Neural crest cell (in vitro differentiated cells): ENCODE measurements at regions not wholly inside any gene's neighbourhood (a gene's known extent, or its start where the extent isn't known, plus 50 kb on each side); places are given as distances from the start of the nearest gene placed in this dataset.
A peak's percentile ranks its signal among the peaks of the same experiment; 100 is the strongest.

Source experiments
- DNase-seq: peaks from one replicate; pipeline ENCODE4 v3.0.0; 2021; ENCODE audit warnings: low read depth, mixed read lengths, low spot score
- H3K27ac Mint-ChIP-seq: one replicate; pipeline ENCODE4 v1.8.0; 2021; ENCODE audit warnings: mild to moderate bottlenecking, mixed read lengths; ENCODE audit not compliant: unreplicated experiment
- H3K27me3 Mint-ChIP-seq: 2 replicates; pipeline ENCODE4 v1.8.0; 2021; ENCODE audit warnings: low read depth, mild to moderate bottlenecking, mixed read lengths
- H3K36me3 Mint-ChIP-seq: 2 replicates; pipeline ENCODE4 v1.8.0; 2021; ENCODE audit warnings: low read depth, mild to moderate bottlenecking, mixed read lengths
- H3K4me1 Mint-ChIP-seq: 2 replicates; pipeline ENCODE4 v1.8.0; 2021; ENCODE audit warnings: mixed read lengths
- H3K4me3 Mint-ChIP-seq: one replicate; pipeline ENCODE4 v1.8.0; 2021; ENCODE audit warnings: mild to moderate bottlenecking, mixed read lengths
- H3K9me3 Mint-ChIP-seq: 2 replicates; pipeline ENCODE4 v1.8.0; 2021; ENCODE audit warnings: mixed read lengths
- CTCF ChIP-seq: fragments of 200-600 bp; sonication (generic); conservative IDR thresholded peaks from 2 replicates; pipeline ENCODE4 v1.5.0; 2021; ENCODE audit warnings: antibody characterized with exemption, mild to moderate bottlenecking

GRCh38 chr5:52531105-52531504, 256.6 kb upstream of the ITGA1 start:
- no peak for DNase-seq
- H3K4me3 Mint-ChIP-seq = no peak overlapping the region
- peaks cover 9% of the 10 kb centered on the region for H3K36me3 Mint-ChIP-seq
- H3K9me3 Mint-ChIP-seq = peaks cover 11% of the 10 kb centered on the region
- H3K4me1 Mint-ChIP-seq = no peaks in the 10 kb centered on the region
- TF ChIP-seq CTCF = no peak
- no peak overlapping the region for H3K27ac Mint-ChIP-seq
- H3K27me3 Mint-ChIP-seq = no peaks in the 10 kb centered on the region

- H3K4me3 Mint-ChIP-seq = no peak overlapping the region
- H3K9me3 Mint-ChIP-seq = peaks cover 5% of the 10 kb centered on the region
- H3K4me1 Mint-ChIP-seq = peaks cover 14% of the 10 kb centered on the region
- H3K27ac Mint-ChIP-seq = no peak overlapping the region
- H3K27me3 Mint-ChIP-seq = no peaks in the 10 kb centered on the region
- TF ChIP-seq CTCF = no peak
- no peak for DNase-seq
- no peaks in the 10 kb centered on the region for H3K36me3 Mint-ChIP-seq
These were observed 244.1 kb upstream of the ITGA1 start for GRCh38 chr5:52543594-52543993.

- Mint-ChIP-seq H3K36me3 (no peaks in the 10 kb centered on the region), H3K9me3 (peaks cover 3% of the 10 kb centered on the region), H3K4me3 (no peak overlapping the region), H3K27ac (no peak overlapping the region), H3K27me3 (no peaks in the 10 kb centered on the region), H3K4me1 (peaks cover 14% of the 10 kb centered on the region)
- no peak for DNase-seq
- TF ChIP-seq CTCF = no peak
These were observed 243.0 kb upstream of the ITGA1 start for GRCh38 chr5:52544738-52545137.

GRCh38 chr5:52554293-52554692, 233.4 kb upstream of the ITGA1 start:
- peaks cover 21% of the 10 kb centered on the region for H3K9me3 Mint-ChIP-seq
- TF ChIP-seq CTCF = no peak
- H3K27ac Mint-ChIP-seq = no peak overlapping the region
- DNase-seq = no peak
- no peaks in the 10 kb centered on the region for H3K27me3 Mint-ChIP-seq
- no peak overlapping the region for H3K4me3 Mint-ChIP-seq
- peaks cover 4% of the 10 kb centered on the region for H3K36me3 Mint-ChIP-seq
- H3K4me1 Mint-ChIP-seq = peaks cover 10% of the 10 kb centered on the region

GRCh38 chr5:52560366-52560765, 227.3 kb upstream of the ITGA1 start:
- Mint-ChIP-seq H3K36me3 (no peaks in the 10 kb centered on the region), H3K27me3 (no peaks in the 10 kb centered on the region), H3K27ac (no peak overlapping the region), H3K4me3 (no peak overlapping the region), H3K4me1 (no peaks in the 10 kb centered on the region), H3K9me3 (peaks cover 12% of the 10 kb centered on the region)
- TF ChIP-seq CTCF = peak; percentile 62
- no peak for DNase-seq

- no peaks in the 10 kb centered on the region for H3K36me3 Mint-ChIP-seq
- H3K4me1 Mint-ChIP-seq = no peaks in the 10 kb centered on the region
- H3K27ac Mint-ChIP-seq = no peak overlapping the region
- no peak for TF ChIP-seq CTCF
- H3K27me3 Mint-ChIP-seq = no peaks in the 10 kb centered on the region
- H3K4me3 Mint-ChIP-seq = no peak overlapping the region
- peaks cover 7% of the 10 kb centered on the region for H3K9me3 Mint-ChIP-seq
- DNase-seq = no peak
These were observed 225.2 kb upstream of the ITGA1 start for GRCh38 chr5:52562473-52562872.
